DOHH2 (cell line): ENCODE measurements at regions not wholly inside any gene's neighbourhood (a gene's known extent, or its start where the extent isn't known, plus 50 kb on each side); places are given as distances from the start of the nearest gene placed in this dataset.

Experiments used
- H3F3A ChIP-seq: fragments of 200-600 bp; sonication (generic), shearing (Covaris generic); 2 replicates; pipeline ENCODE4 v1.6.0; 2016; ENCODE audit warnings: antibody characterized with exemption, mild to moderate bottlenecking; ENCODE audit not compliant: control insufficient read depth, insufficient read depth
- H3K27ac ChIP-seq: fragments of 200-600 bp; sonication (generic); 2 replicates; pipeline ENCODE4 v1.5.1; 2014; ENCODE audit warnings: low read depth, mild to moderate bottlenecking, low read length, moderate library complexity
- H3K27me3 ChIP-seq: fragments of 200-600 bp; sonication (generic); 2 replicates; pipeline ENCODE4 v1.6.1; 2014; ENCODE audit warnings: mild to moderate bottlenecking, low read length, mixed read lengths; ENCODE audit not compliant: control insufficient read depth
- H3K36me3 ChIP-seq: fragments of 200-600 bp; sonication (generic); 2 replicates; pipeline ENCODE4 v1.6.1; 2014; ENCODE audit warnings: mild to moderate bottlenecking, low read length, moderate library complexity, mixed read lengths; ENCODE audit not compliant: control insufficient read depth
- H3K4me1 ChIP-seq: fragments of 200-600 bp; sonication (generic); 2 replicates; pipeline ENCODE4 v1.6.1; 2014; ENCODE audit warnings: mild to moderate bottlenecking, low read length, mixed read lengths; ENCODE audit not compliant: control insufficient read depth
- H3K4me2 ChIP-seq: fragments of 200-600 bp; sonication (generic); 2 replicates; pipeline ENCODE4 v1.6.0; 2014; ENCODE audit warnings: mild to moderate bottlenecking, low read length, moderate library complexity
- H3K4me3 ChIP-seq: fragments of 200-600 bp; sonication (generic); 2 replicates; pipeline ENCODE4 v1.5.1; 2014; ENCODE audit warnings: mild to moderate bottlenecking, low read length, mixed read lengths
- H3K79me2 ChIP-seq: fragments of 200-600 bp; sonication (generic); 2 replicates; pipeline ENCODE4 v1.6.1; 2014; ENCODE audit warnings: mild to moderate bottlenecking, low read length, mixed read lengths; ENCODE audit not compliant: control insufficient read depth
- H3K9me2 ChIP-seq: fragments of 200-600 bp; sonication (generic); replicated peaks from 2 replicates; pipeline ENCODE4 v1.6.1; 2014; ENCODE audit warnings: mild to moderate bottlenecking, low read length, mixed read lengths; ENCODE audit not compliant: control insufficient read depth
- H3K9me3 ChIP-seq: fragments of 200-600 bp; sonication (generic); 2 replicates; pipeline ENCODE4 v1.6.1; 2014; ENCODE audit warnings: antibody characterized with exemption, low read length, mixed read lengths; ENCODE audit not compliant: control insufficient read depth, insufficient read depth
- H4K20me1 ChIP-seq: fragments of 200-600 bp; sonication (generic); 2 replicates; pipeline ENCODE4 v1.6.0; 2014; ENCODE audit warnings: low read depth, mild to moderate bottlenecking, antibody characterized with exemption, low read length, moderate library complexity; ENCODE audit not compliant: control insufficient read depth, insufficient read depth
- CTCF ChIP-seq: fragments of 200-600 bp; sonication (generic); IDR thresholded peaks from one replicate; pipeline ENCODE4 v1.5.1; 2014; ENCODE audit warnings: antibody characterized with exemption, mild to moderate bottlenecking, low read depth, low read length; ENCODE audit not compliant: poor library complexity, severe bottlenecking
- EZH2phosphoT487 ChIP-seq: fragments of 200-600 bp; sonication (generic); IDR thresholded peaks from 2 replicates; pipeline ENCODE4 v1.6.1; 2017; ENCODE audit warnings: borderline replicate concordance, mild to moderate bottlenecking, antibody characterized with exemption, low read length, moderate library complexity, mixed read lengths

GRCh38 chr5:56615361-56616153 lies 199.8 kb upstream of the MAP3K1 start:
- Histone ChIP-seq H3K36me3 (no peaks in the 10 kb centered on the region), H3K4me2 (no peak overlapping the region), H3K27ac (no peak overlapping the region), H3K4me3 (no peak overlapping the region), H3K4me1 (no peaks in the 10 kb centered on the region), H3K27me3 (no peaks in the 10 kb centered on the region), H3K9me2 (no peaks in the 10 kb centered on the region), H3K9me3 (peaks cover 23% of the 10 kb centered on the region; the same call in 1 of the 2 replicates), H4K20me1 (no peaks in the 10 kb centered on the region), H3K79me2 (no peaks in the 10 kb centered on the region), H3F3A (no peaks in the 10 kb centered on the region)
- TF ChIP-seq CTCF, result no peak
- no peak for TF ChIP-seq EZH2phosphoT487

GRCh38 chr5:56612759-56613158 lies 202.6 kb upstream of the MAP3K1 start:
- Histone ChIP-seq H3K27me3 (no peaks in the 10 kb centered on the region), H3K79me2 (no peaks in the 10 kb centered on the region), H3K4me3 (no peak overlapping the region), H3K9me2 (no peaks in the 10 kb centered on the region), H3K27ac (no peak overlapping the region), H3K36me3 (no peaks in the 10 kb centered on the region), H3K4me2 (no peak overlapping the region), H4K20me1 (no peaks in the 10 kb centered on the region), H3F3A (no peaks in the 10 kb centered on the region), H3K4me1 (peaks cover 11% of the 10 kb centered on the region), H3K9me3 (peaks cover 12% of the 10 kb centered on the region; the same call in 1 of the 2 replicates)
- TF ChIP-seq CTCF (no peak), EZH2phosphoT487 (no peak)

- Histone ChIP-seq H3K79me2 (no peaks in the 10 kb centered on the region), H3K27me3 (no peaks in the 10 kb centered on the region), H4K20me1 (no peaks in the 10 kb centered on the region), H3K27ac (no peak overlapping the region), H3K9me2 (no peaks in the 10 kb centered on the region), H3K4me2 (no peak overlapping the region), H3K4me3 (no peak overlapping the region), H3K36me3 (no peaks in the 10 kb centered on the region), H3K4me1 (peaks cover 11% of the 10 kb centered on the region), H3K9me3 (peaks cover 8% of the 10 kb centered on the region; the same call in 1 of the 2 replicates), H3F3A (no peaks in the 10 kb centered on the region)
- TF ChIP-seq EZH2phosphoT487 (no peak), CTCF (no peak)
These were observed 203.0 kb upstream of the MAP3K1 start for GRCh38 chr5:56612353-56612752.
